HepG2 (cell line): ENCODE measurements at regions not wholly inside any gene's neighbourhood (a gene's known extent, or its start where the extent isn't known, plus 50 kb on each side); places are given as distances from the start of the nearest gene placed in this dataset.

ENCODE experiments used
- ATAC-seq: fragments of 200-7000 bp; cut with Tn5 transposase; 3 replicates; pipeline ENCODE4 v1.9.1; 2020; ENCODE audit warnings: mild to moderate bottlenecking, moderate library complexity
- BruUV-seq: library from RNA; stranded (reverse); fragments of 400-500 nt; replicated peaks from 2 replicates; lab custom pipeline; 2021; lab: Mats Ljungman, UMichigan
- CTCF ChIA-PET: fragments of 300-600 bp; formaldehyde crosslinking; extraction: SDS; loops from one replicate; lab custom pipeline; 2021; ENCODE audit warnings: low total read pairs, inconsistent platforms, low intra/inter-chr PET ratio; lab: Yijun Ruan, JAX
- POLR2A ChIA-PET: fragments of 350-600 bp; sonication (Branson Sonifier 250); formaldehyde crosslinking; loops from one replicate; lab custom pipeline; 2020; ENCODE audit warnings: antibody characterized with exemption, inconsistent platforms; lab: Yijun Ruan, JAX
- DNase-seq: peaks from one replicate; pipeline ENCODE4 v3.0.0-alpha.2; 2015; ENCODE audit warnings: low spot score
- FAIRE-seq: peaks from 3 replicates; lab custom pipeline; 2011; peaks lifted over from hg19 to GRCh38; lab: Jason Lieb, UNC
- H2AFZ ChIP-seq: one replicate; pipeline ENCODE4 v1.6.1; 2011; ENCODE audit warnings: low read length, inconsistent platforms
- H3K27ac ChIP-seq: fragments of 300-600 bp; 3 replicates; pipeline ENCODE4 v1.8.0; 2011; ENCODE audit warnings: mixed run types, mild to moderate bottlenecking, mixed read lengths, low read length, inconsistent platforms; ENCODE audit not compliant: insufficient read depth; ENCODE audit errors: extremely low read length
- H3K27me3 ChIP-seq, 2 experiments: fragments of 200-600 bp in 1 of 2; 2 replicates in 1 of 2; 3 replicates in 1 of 2; pipeline versions ENCODE4 v1.6.0 to v1.8.0; 2011; ENCODE audit warnings: low read length in 2 of 2, mild to moderate bottlenecking in 2 of 2, moderate library complexity in 2 of 2, inconsistent platforms in 1 of 2; ENCODE audit not compliant: insufficient read depth in 2 of 2, control insufficient read depth in 1 of 2
- H3K36me3 ChIP-seq, 2 experiments: fragments of 200-600 bp in 1 of 2; replicated peaks in 1 of 2; 2 replicates in 1 of 2; 3 replicates in 1 of 2; pipeline versions ENCODE4 v1.5.1 to v1.8.0; 2011; ENCODE audit warnings: low read length in 2 of 2, inconsistent platforms in 1 of 2; ENCODE audit not compliant: insufficient read depth in 2 of 2, control insufficient read depth in 1 of 2
- H3K4me1 ChIP-seq: 2 replicates; pipeline ENCODE4 v1.5.1; 2012; ENCODE audit warnings: low read length, inconsistent platforms; ENCODE audit not compliant: insufficient read depth
- H3K4me2 ChIP-seq: 2 replicates; pipeline ENCODE4 v1.6.0; 2011; ENCODE audit warnings: low read depth, low read length, inconsistent platforms
- H3K4me3 ChIP-seq, 3 experiments: fragments of 200-600 bp in 1 of 3; sonication (generic), shearing (Covaris generic) in 1 of 3; replicated peaks in 1 of 3; 2 replicates each; pipeline ENCODE4 v1.5.1; 2011 to 2016; ENCODE audit warnings: low read length in 3 of 3, inconsistent platforms in 2 of 3, low read depth in 2 of 3, mild to moderate bottlenecking in 2 of 3, control low read depth in 1 of 3, mixed read lengths in 1 of 3; ENCODE audit not compliant: insufficient read depth in 1 of 3
- H3K79me2 ChIP-seq: one replicate; pipeline ENCODE4 v1.6.1; 2011; ENCODE audit warnings: low read length, inconsistent platforms; ENCODE audit not compliant: insufficient read depth
- H3K9ac ChIP-seq: 2 replicates; pipeline ENCODE4 v1.6.0; 2011; ENCODE audit warnings: mild to moderate bottlenecking, low read depth, low read length, inconsistent platforms; ENCODE audit not compliant: insufficient read depth
- H3K9me3 ChIP-seq: 2 replicates; pipeline ENCODE4 v1.5.1; 2012; ENCODE audit warnings: mild to moderate bottlenecking, low read length
- H4K20me1 ChIP-seq: 2 replicates; pipeline ENCODE4 v1.6.0; 2011; ENCODE audit warnings: inconsistent platforms, mild to moderate bottlenecking, low read length, moderate library complexity; ENCODE audit not compliant: insufficient read depth
- AHR ChIP-seq: IDR thresholded peaks from 2 replicates; pipeline ENCODE4 v1.6.1; 2018; ENCODE audit warnings: missing genetic modification reagents, missing compliant biosample characterization
- CENPT ChIP-seq: sonication (generic); formaldehyde crosslinking; IDR thresholded peaks from 2 replicates; pipeline ENCODE4 v1.8.0; 2022; ENCODE audit warnings: low read depth, mild to moderate bottlenecking, moderate library complexity, missing genetic modification reagents
- EEA1 ChIP-seq: sonication (generic); formaldehyde crosslinking; IDR thresholded peaks from 2 replicates; pipeline ENCODE4 v1.5.1; 2020; ENCODE audit warnings: mild to moderate bottlenecking, missing genetic modification reagents, borderline replicate concordance
- FOXK2 ChIP-seq: fragments of 450-650 bp; IDR thresholded peaks from 2 replicates; pipeline ENCODE4 v1.6.1; 2016
- MIER3 ChIP-seq: IDR thresholded peaks from 2 replicates; pipeline ENCODE4 v1.6.1; 2016; ENCODE audit warnings: missing compliant biosample characterization, borderline replicate concordance
- STAG1 ChIP-seq: sonication (generic); formaldehyde crosslinking; IDR thresholded peaks from 2 replicates; pipeline ENCODE4 v1.4.0; 2020; ENCODE audit warnings: missing genetic modification reagents
- TCF7L2 ChIP-seq: IDR thresholded peaks from 2 replicates; pipeline ENCODE4 v1.6.1; 2011; ENCODE audit warnings: mild to moderate bottlenecking, low read depth, low read length, moderate library complexity
- THAP11 ChIP-seq: IDR thresholded peaks from 2 replicates; pipeline ENCODE4 v1.6.1; 2016; ENCODE audit warnings: missing biosample characterization, missing genetic modification reagents
- ZFP36 ChIP-seq: fragments of 150-350 bp; IDR thresholded peaks from 2 replicates; pipeline ENCODE4 v1.6.1; 2018; ENCODE audit warnings: borderline replicate concordance, low read length, low read depth; ENCODE audit not compliant: partially characterized antibody
- ZFY ChIP-seq: sonication (generic); formaldehyde crosslinking; IDR thresholded peaks from 2 replicates; pipeline ENCODE4 v1.4.0; 2020; ENCODE audit warnings: missing genetic modification reagents
- ZNF614 ChIP-seq: IDR thresholded peaks from 2 replicates; pipeline ENCODE4 v1.6.1; 2018; ENCODE audit warnings: missing biosample characterization, missing genetic modification reagents, inconsistent platforms, borderline replicate concordance
- WGBS: methylation state at CpG from one replicate; pipeline ENCODE4 v1.1.6; 2017; ENCODE audit warnings: low lambda C conversion rate; 5-methylcytosine and 5-hydroxymethylcytosine counted together
- in situ Hi-C: cut with HindIII; loops from 2 replicates; pipeline ENCODE4 v1.10.0; 2017; ENCODE audit warnings: low pct_unique_long_range_greater_than_20kb; ENCODE audit not compliant: extremely low pct_ligation_motif_present
- intact Hi-C: fragments of 100-400 bp; cut with micrococcal nuclease; formaldehyde crosslinking; loops from one replicate; pipeline ENCODE4 v1.10.0; 2022; ENCODE audit not compliant: unreplicated experiment
- TF ChIP-seq, protein P1 (sequence below): sonication (generic); formaldehyde crosslinking; IDR thresholded peaks from 2 replicates; pipeline ENCODE4 v1.4.0; 2020; ENCODE audit warnings: missing genetic modification reagents, borderline replicate concordance
- TF ChIP-seq, protein P2 (sequence below): sonication (generic); formaldehyde crosslinking; IDR thresholded peaks from 2 replicates; pipeline ENCODE4 v1.4.0; 2020; ENCODE audit warnings: missing genetic modification reagents; ENCODE audit errors: not compliant biosample characterization

DNA sequence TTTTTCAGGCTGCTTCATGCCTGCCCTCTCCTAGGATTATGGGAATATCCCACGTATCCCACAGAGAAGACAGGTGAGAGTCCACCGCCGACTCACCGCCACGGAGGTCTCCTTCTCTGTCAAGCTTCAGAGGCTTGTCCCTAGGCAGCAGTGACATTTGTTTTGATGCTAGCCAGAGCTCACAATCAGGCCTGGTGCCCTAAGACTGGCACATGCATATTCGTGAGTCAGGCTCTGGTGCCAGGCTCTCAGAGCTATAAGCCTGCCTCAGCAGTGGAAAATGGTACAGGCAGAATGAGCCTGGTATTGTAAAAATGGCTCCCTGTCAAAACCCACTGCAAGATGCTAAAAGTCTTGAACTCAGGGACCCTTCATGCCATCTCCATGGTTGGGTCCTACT lies 65.5 kb downstream of the RBMY1A1 start:
- intact Hi-C loops: no loop called here

DNA sequence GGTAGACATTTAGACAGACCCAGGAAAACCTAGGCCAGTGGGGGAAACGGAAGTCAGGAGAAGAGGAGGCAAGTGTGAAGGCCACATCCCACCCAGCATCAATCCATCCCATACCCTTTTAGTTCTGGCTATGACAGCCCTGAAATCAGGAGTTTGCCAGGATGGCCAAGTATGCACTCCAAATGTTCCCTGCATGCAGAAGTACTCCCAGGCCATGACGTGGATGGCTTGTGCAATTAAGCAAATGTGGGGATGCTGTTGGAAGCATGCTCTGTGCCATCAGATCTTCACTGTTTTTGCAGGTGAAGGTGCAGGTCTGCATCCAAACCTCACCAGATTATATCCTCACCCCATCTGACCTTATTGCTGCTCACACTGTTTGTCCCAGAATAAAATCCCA lies 66.8 kb downstream of the RBMY1A1 start:
- intact Hi-C loops (no loop called here), in situ Hi-C loops (no loop called here)
- no peak overlapping the region for H3K4me3 ChIP-seq
- H3K9me3 ChIP-seq: peaks cover 5% of the 10 kb centered on the region
- no peak overlapping the region for H3K9ac ChIP-seq
- ATAC-seq (no peak), DNase-seq (no peak), FAIRE-seq (no peak)
- WGBS: 0% methylated on average over 1 of the region's 2 CpGs
- H4K20me1 ChIP-seq: no peaks in the 10 kb centered on the region
- H3K79me2 ChIP-seq: no peaks in the 10 kb centered on the region
- no peak overlapping the region for H3K27ac ChIP-seq
- ChIA-PET POLR2A (no interaction called here), CTCF (no interaction called here)
- H3K36me3 ChIP-seq: no peaks in the 10 kb centered on the region
- H3K27me3 ChIP-seq: no peaks in the 10 kb centered on the region
- BruUV-seq: no TSS peak
- H3K4me1 ChIP-seq: no peaks in the 10 kb centered on the region
- H3K4me2 ChIP-seq: no peak overlapping the region
- TF ChIP-seq, protein P1, sequence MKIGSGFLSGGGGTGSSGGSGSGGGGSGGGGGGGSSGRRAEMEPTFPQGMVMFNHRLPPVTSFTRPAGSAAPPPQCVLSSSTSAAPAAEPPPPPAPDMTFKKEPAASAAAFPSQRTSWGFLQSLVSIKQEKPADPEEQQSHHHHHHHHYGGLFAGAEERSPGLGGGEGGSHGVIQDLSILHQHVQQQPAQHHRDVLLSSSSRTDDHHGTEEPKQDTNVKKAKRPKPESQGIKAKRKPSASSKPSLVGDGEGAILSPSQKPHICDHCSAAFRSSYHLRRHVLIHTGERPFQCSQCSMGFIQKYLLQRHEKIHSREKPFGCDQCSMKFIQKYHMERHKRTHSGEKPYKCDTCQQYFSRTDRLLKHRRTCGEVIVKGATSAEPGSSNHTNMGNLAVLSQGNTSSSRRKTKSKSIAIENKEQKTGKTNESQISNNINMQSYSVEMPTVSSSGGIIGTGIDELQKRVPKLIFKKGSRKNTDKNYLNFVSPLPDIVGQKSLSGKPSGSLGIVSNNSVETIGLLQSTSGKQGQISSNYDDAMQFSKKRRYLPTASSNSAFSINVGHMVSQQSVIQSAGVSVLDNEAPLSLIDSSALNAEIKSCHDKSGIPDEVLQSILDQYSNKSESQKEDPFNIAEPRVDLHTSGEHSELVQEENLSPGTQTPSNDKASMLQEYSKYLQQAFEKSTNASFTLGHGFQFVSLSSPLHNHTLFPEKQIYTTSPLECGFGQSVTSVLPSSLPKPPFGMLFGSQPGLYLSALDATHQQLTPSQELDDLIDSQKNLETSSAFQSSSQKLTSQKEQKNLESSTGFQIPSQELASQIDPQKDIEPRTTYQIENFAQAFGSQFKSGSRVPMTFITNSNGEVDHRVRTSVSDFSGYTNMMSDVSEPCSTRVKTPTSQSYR (CRISPR knock-in tag): no peak
- no peak for TF ChIP-seq AHR (CRISPR knock-in tag)
- TF ChIP-seq EEA1: no peak
- no peak for TF ChIP-seq CENPT (CRISPR knock-in tag)
- TF ChIP-seq, protein P2, sequence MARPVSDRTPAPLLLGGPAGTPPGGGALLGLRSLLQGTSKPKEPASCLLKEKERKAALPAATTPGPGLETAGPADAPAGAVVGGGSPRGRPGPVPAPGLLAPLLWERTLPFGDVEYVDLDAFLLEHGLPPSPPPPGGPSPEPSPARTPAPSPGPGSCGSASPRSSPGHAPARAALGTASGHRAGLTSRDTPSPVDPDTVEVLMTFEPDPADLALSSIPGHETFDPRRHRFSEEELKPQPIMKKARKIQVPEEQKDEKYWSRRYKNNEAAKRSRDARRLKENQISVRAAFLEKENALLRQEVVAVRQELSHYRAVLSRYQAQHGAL (CRISPR knock-in tag): no peak
- TF ChIP-seq TCF7L2: no peak
- H2AFZ ChIP-seq: no peak overlapping the region

More for the DNA sequence above, 65.5 kb downstream of the RBMY1A1 start:
- ATAC-seq (no peak), DNase-seq (no peak), FAIRE-seq (no peak)
- peaks cover 5% of the 10 kb centered on the region for H3K9me3 ChIP-seq
- in situ Hi-C loops: no loop called here
- no peaks in the 10 kb centered on the region for H3K79me2 ChIP-seq
- WGBS: 0% methylated on average over 2 of the region's 6 CpGs
- H3K9ac ChIP-seq: no peak overlapping the region
- no peaks in the 10 kb centered on the region for H4K20me1 ChIP-seq
- no peak overlapping the region for H3K4me2 ChIP-seq
- no peak overlapping the region for H3K4me3 ChIP-seq
- no peaks in the 10 kb centered on the region for H3K4me1 ChIP-seq
- no peaks in the 10 kb centered on the region for H3K36me3 ChIP-seq
- no TSS peak for BruUV-seq
- H2AFZ ChIP-seq: no peak overlapping the region
- ChIA-PET CTCF (no interaction called here), POLR2A (no interaction called here)
- no peak for TF ChIP-seq ZFP36
- no peak for TF ChIP-seq FOXK2
- TF ChIP-seq ZFY (CRISPR knock-in tag): no peak
- TF ChIP-seq MIER3 (CRISPR knock-in tag): no peak
- no peak for TF ChIP-seq ZNF614
- no peak for TF ChIP-seq THAP11 (CRISPR knock-in tag)
- TF ChIP-seq STAG1 (CRISPR knock-in tag): no peak
- H3K27ac ChIP-seq: no peak overlapping the region
- H3K27me3 ChIP-seq: no peaks in the 10 kb centered on the region
